RWPE1 (cell line): ENCODE measurements at regions not wholly inside any gene's neighbourhood (a gene's known extent, or its start where the extent isn't known, plus 50 kb on each side); places are given as distances from the start of the nearest gene placed in this dataset.
"Not testable (repeated sequence)": the region's sequence is repeated elsewhere in the genome, so short reads cannot be mapped to it uniquely, and the experiment has no call there.

ENCODE experiments used
- CTCF ChIA-PET: fragments of 350-600 bp; sonication (Branson Sonifier 250); formaldehyde crosslinking; extraction: SDS; loops from one replicate; lab custom pipeline; 2021; lab: Yijun Ruan, JAX
- POLR2A ChIA-PET: fragments of 400-600 bp; formaldehyde crosslinking; extraction: SDS; loops from one replicate; lab custom pipeline; 2020; ENCODE audit warnings: antibody characterized with exemption; ENCODE audit not compliant: low non-redundant PET; lab: Yijun Ruan, JAX
- DNase-seq: peaks from one replicate; pipeline ENCODE4 v3.0.0; 2012; ENCODE audit warnings: low spot score
- H3K27ac ChIP-seq: fragments of 450-650 bp; 2 replicates; pipeline ENCODE4 v1.5.1; 2017
- TF ChIP-seq, protein P1 (sequence below): fragments of 450-650 bp; conservative IDR thresholded peaks from 2 replicates; pipeline ENCODE4 v1.5.1; 2017; ENCODE audit warnings: low read depth, mild to moderate bottlenecking

- POLR2A ChIA-PET = no interaction called here
- CTCF ChIA-PET = interaction anchor here (0.6 to 0.7 kb wide), 2 partner anchors 31 to 369 kb away, joined by 3 read pairs; no protein-coding TSS in a partner anchor
- DNase-seq = no peak
- TF ChIP-seq, protein P1, sequence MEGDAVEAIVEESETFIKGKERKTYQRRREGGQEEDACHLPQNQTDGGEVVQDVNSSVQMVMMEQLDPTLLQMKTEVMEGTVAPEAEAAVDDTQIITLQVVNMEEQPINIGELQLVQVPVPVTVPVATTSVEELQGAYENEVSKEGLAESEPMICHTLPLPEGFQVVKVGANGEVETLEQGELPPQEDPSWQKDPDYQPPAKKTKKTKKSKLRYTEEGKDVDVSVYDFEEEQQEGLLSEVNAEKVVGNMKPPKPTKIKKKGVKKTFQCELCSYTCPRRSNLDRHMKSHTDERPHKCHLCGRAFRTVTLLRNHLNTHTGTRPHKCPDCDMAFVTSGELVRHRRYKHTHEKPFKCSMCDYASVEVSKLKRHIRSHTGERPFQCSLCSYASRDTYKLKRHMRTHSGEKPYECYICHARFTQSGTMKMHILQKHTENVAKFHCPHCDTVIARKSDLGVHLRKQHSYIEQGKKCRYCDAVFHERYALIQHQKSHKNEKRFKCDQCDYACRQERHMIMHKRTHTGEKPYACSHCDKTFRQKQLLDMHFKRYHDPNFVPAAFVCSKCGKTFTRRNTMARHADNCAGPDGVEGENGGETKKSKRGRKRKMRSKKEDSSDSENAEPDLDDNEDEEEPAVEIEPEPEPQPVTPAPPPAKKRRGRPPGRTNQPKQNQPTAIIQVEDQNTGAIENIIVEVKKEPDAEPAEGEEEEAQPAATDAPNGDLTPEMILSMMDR = no peak
- H3K27ac ChIP-seq = no peak overlapping the region
Observed at GRCh38 chr4:163701916-163702315, 207.4 kb downstream of the TMA16 start.

DNA sequence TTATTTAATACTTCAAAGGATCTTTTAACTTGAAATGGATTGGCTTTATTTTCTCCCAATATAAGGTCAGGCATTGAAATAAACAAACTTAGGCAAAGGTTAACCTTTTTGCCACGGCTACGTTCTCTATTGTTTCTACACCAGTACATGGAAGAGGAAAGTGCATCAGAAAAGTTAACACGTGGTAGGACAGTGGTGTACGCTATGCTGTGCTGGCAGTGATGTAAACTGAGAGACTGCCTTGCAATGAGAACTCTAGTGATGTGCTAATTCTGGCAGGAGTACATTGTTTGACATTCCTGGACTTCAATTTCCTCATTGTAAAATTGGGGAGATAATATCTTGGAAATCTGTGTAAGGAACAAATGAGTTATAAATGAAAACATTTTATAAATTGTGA, 208.2 kb downstream of the TMA16 start:
- H3K27ac ChIP-seq = no peak overlapping the region
- ChIA-PET POLR2A (no interaction called here), CTCF (no interaction called here)

DNA sequence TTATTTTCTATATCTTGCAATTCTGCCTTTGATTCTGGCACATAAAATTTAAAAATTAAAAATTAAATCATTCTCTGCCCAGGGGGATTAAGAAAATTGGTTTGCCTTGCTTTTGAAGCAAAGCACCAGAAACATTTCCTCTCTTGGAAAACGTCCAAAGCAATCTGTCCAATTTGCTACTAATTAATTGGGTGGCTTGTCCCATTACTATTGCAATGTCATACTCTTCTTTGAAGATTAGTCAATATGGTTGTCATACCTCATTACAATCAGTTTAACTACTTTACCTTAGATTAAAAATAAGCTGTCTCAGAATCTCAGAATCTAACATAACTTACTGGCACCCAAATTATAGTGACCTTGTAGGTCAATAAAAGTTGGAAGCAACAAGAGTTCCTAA, 208.8 kb downstream of the TMA16 start:
- TF ChIP-seq, protein P1 = no peak
- no peak overlapping the region for H3K27ac ChIP-seq
- no peak for DNase-seq
- POLR2A ChIA-PET = no interaction called here
- CTCF ChIA-PET = interaction anchor here (0.6 kb wide), 1 partner anchor 254 kb away, joined by 3 read pairs; no protein-coding TSS in a partner anchor

More for the DNA sequence above, 208.2 kb downstream of the TMA16 start:
- DNase-seq = no peak
- TF ChIP-seq, protein P1 = no peak

- ChIA-PET POLR2A (no interaction called here), CTCF (interaction anchor here (0.7 kb wide), 1 partner anchor 678 kb away, joined by 4 read pairs; no protein-coding TSS in a partner anchor)
- no peak overlapping the region for H3K27ac ChIP-seq
- no peak for DNase-seq
- TF ChIP-seq, protein P1 = no peak
Observed at GRCh38 chr4:163707873-163708272, 213.4 kb downstream of the TMA16 start.

- ChIA-PET CTCF (no interaction called here), POLR2A (no interaction called here)
- DNase-seq = no peak
- TF ChIP-seq, protein P1 = no peak
- no peak overlapping the region for H3K27ac ChIP-seq
Observed at GRCh38 chr4:163709601-163710000, 215.1 kb downstream of the TMA16 start.

DNA sequence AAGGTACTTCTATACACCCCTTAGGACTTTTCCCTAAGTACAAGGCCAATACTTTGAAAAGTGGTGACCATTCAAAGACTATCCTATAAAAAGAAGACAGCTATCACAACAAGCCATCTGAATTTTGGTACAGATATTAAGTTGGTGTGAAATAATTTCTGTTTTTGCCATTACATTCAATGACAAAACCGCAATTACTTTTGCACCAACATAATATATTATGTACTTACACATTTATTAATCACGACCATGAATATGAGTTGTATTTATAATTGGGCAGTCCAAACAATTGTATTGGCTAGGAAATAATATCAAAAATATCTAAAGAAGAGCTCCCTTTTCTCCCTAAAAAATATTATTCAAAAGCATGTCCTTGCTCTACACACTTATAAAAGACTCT, 215.7 kb downstream of the TMA16 start:
- TF ChIP-seq, protein P1 = no peak
- POLR2A ChIA-PET = no interaction called here
- H3K27ac ChIP-seq = no peak overlapping the region
- CTCF ChIA-PET = no interaction called here
- DNase-seq = no peak

- H3K27ac ChIP-seq, POLR2A ChIA-PET, DNase-seq: not testable (repeated sequence)
- CTCF ChIA-PET = interaction anchor here (0.6 kb wide), 1 partner anchor 492 kb away, joined by 3 read pairs; no protein-coding TSS in a partner anchor
Observed at GRCh38 chr4:163724495-163724894, 230.0 kb downstream of the TMA16 start.
